ENCODE measurements at regions not wholly inside any gene's neighbourhood (a gene's known extent, or its start where the extent isn't known, plus 50 kb on each side); places are given as distances from the start of the nearest gene placed in this dataset.
"Not testable (repeated sequence)": the region's sequence is repeated elsewhere in the genome, so short reads cannot be mapped to it uniquely, and the experiment has no call there.

GRCh38 chr6:115873901-115874300, 186.8 kb downstream of the FRK start:
- no peak for FAIRE-seq

- FAIRE-seq, result no peak
These were observed 190.2 kb downstream of the FRK start for GRCh38 chr6:115870464-115870863.

- no peak for FAIRE-seq
These were observed 194.8 kb downstream of the FRK start for GRCh38 chr6:115865914-115866313.

GRCh38 chr6:115863211-115863610, 197.5 kb downstream of the FRK start:
- no peak for FAIRE-seq

- not testable (repeated sequence) for FAIRE-seq
These were observed 199.0 kb downstream of the FRK start for GRCh38 chr6:115861658-115862057.

- FAIRE-seq, result not testable (repeated sequence)
These were observed 201.1 kb downstream of the FRK start for GRCh38 chr6:115859577-115859976.

GRCh38 chr6:115854866-115855665, 205.6 kb downstream of the FRK start:
- no peak for FAIRE-seq

- no peak for FAIRE-seq
These were observed 213.0 kb downstream of the FRK start for GRCh38 chr6:115847671-115848070.

GRCh38 chr6:115843945-115844344, 216.7 kb downstream of the FRK start:
- FAIRE-seq, result no peak

- no peak for FAIRE-seq
These were observed 218.4 kb downstream of the FRK start for GRCh38 chr6:115842338-115842737.

- no peak for FAIRE-seq
These were observed 221.0 kb downstream of the FRK start for GRCh38 chr6:115839583-115840181.

- no peak for FAIRE-seq
These were observed 221.8 kb downstream of the FRK start for GRCh38 chr6:115838763-115839401.

- no peak for FAIRE-seq
These were observed 222.5 kb downstream of the FRK start for GRCh38 chr6:115838216-115838615.

GRCh38 chr6:115836374-115836773, 224.3 kb downstream of the FRK start:
- FAIRE-seq, result not testable (repeated sequence)

- no peak for FAIRE-seq
These were observed 225.4 kb downstream of the FRK start for GRCh38 chr6:115835314-115835713.

GRCh38 chr6:115834542-115834941, 226.1 kb downstream of the FRK start:
- FAIRE-seq, result not testable (repeated sequence)

- FAIRE-seq, result no peak
These were observed 227.9 kb downstream of the FRK start for GRCh38 chr6:115832786-115833185.

GRCh38 chr6:115832186-115832585, 228.5 kb downstream of the FRK start:
- FAIRE-seq, result no peak

- FAIRE-seq, result no peak
These were observed 229.8 kb downstream of the FRK start for GRCh38 chr6:115830895-115831294.

GRCh38 chr6:115821798-115822197, 238.9 kb downstream of the FRK start:
- no peak for FAIRE-seq

- FAIRE-seq, result no peak
These were observed 241.2 kb downstream of the FRK start for GRCh38 chr6:115819506-115819905.

GRCh38 chr6:115817161-115817560, 243.5 kb downstream of the FRK start:
- FAIRE-seq, result no peak

GRCh38 chr6:115814907-115815306, 245.8 kb downstream of the FRK start:
- FAIRE-seq, result no peak

- FAIRE-seq, result no peak
These were observed 249.2 kb downstream of the FRK start for GRCh38 chr6:115811541-115811940.
